Mucosa of rectum (tissue), 2 donors: ENCODE measurements at regions not wholly inside any gene's neighbourhood (a gene's known extent, or its start where the extent isn't known, plus 50 kb on each side); places are given as distances from the start of the nearest gene placed in this dataset.

ENCODE experiments used
- H3K27ac ChIP-seq, 2 donors: one replicate each; pipeline ENCODE4 v1.7.0; 2013; ENCODE audit warnings: inconsistent platforms in 2 of 2, low read depth in 2 of 2, low read length in 2 of 2
- H3K27me3 ChIP-seq, 2 donors: one replicate each; pipeline ENCODE4 v1.7.0; 2013; ENCODE audit warnings: low read length in 2 of 2; ENCODE audit not compliant: control insufficient read depth in 2 of 2, insufficient read depth in 2 of 2
- H3K36me3 ChIP-seq, 2 donors: one replicate each; pipeline ENCODE4 v1.7.0; 2013; ENCODE audit warnings: low read length in 2 of 2; ENCODE audit not compliant: control insufficient read depth in 2 of 2, insufficient read depth in 2 of 2
- H3K4me1 ChIP-seq, 2 donors: one replicate each; pipeline ENCODE4 v1.7.0; 2013; ENCODE audit warnings: low read length in 2 of 2, mild to moderate bottlenecking in 1 of 2; ENCODE audit not compliant: control insufficient read depth in 2 of 2, insufficient read depth in 2 of 2
- H3K4me3 ChIP-seq, 2 donors: one replicate each; pipeline ENCODE4 v1.7.0; 2013; ENCODE audit warnings: low read length in 2 of 2
- H3K9ac ChIP-seq, 2 donors: one replicate each; pipeline ENCODE4 v1.7.0; 2013; ENCODE audit warnings: low read length in 2 of 2, low read depth in 1 of 2, mild to moderate bottlenecking in 1 of 2
- H3K9me3 ChIP-seq, 2 donors: one replicate each; pipeline ENCODE4 v1.7.0; 2013; ENCODE audit warnings: low read length in 2 of 2; ENCODE audit not compliant: control insufficient read depth in 2 of 2
- donor health status: healthy.
- donor health status: Normal muscosa, but diverticular disease.

DNA sequence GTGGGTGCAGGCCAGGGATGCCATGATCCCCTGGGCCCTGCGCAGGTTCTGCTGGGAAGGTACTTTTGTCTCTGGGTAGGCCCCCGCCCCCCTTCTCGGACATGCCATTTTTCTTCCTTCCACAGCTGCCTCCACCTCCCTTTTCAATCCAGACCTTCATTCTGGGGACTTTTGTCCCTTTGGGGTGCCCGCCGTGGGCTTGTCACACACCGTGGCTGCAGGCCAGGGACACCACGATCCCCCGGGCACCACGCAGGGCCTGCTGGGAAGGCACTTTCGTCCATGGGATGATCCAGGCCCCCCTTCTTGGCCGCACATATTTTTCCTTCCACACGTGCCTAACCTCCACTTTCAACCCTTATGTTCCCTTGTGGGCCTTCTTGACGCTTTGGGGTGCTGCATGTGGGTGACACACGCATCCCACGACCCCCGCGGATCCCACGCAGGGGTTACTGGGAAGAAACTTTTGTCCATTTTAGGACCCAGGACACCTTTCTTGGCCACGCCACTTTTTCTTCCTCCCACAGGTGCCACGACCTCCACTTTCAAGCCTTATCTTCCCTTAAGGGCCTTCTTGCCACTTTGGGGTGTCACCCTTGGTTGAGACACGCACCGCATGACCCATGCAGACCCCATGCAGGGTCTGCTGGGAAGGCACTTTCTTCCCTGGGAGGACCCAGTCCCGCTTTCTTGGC is 272.5 kb downstream of the ALG10 start:
- no peak overlapping the region for H3K4me3 ChIP-seq
- no peaks in the 10 kb centered on the region for H3K36me3 ChIP-seq
- no peaks in the 10 kb centered on the region for H3K27me3 ChIP-seq
- H3K9me3 ChIP-seq: peaks cover 0 to 3% of the 10 kb centered on the region in 2 donors
- no peak overlapping the region for H3K27ac ChIP-seq
- H3K4me1 ChIP-seq: no peaks in the 10 kb centered on the region
- H3K9ac ChIP-seq: no peak overlapping the region

DNA sequence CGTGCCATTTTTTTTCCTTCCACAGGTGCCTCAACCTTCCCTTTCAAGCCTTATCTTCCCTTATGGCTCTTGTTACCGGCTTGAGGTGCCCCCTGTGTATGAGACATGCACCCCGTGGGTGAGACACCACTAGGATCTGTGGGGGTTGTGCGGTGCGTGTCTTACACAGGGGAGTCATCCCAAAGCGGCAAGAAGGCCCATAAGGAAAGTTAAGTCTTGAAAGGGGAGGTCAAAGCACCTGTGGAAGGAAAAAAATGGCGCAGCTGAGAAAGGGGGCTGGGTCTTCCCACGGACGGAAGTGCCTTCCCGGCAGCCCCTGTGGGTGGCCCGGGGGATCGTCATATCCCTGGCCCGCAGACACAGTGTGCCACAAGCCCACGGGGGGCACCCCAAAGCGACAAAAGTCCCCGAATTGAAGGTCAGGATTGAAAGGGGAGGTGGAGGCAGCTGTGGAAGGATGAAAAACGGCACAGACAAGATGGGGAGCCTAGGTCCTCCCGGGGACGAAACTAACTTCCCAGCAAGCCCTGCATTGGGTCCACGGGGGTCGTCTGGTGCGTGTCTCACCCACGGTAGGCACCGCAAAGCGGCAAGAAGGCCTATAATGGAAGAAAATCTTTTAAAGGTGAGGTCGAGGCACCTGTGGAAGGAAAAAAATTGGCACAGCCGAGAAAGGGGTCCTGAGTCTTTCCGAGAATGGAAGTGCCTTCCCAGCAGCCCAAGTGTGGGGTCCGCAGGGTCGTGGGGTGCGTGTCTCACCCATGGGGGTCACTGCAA is 273.3 kb downstream of the ALG10 start:
- Histone ChIP-seq H3K4me1 (no peaks in the 10 kb centered on the region), H3K27me3 (no peaks in the 10 kb centered on the region), H3K36me3 (no peaks in the 10 kb centered on the region), H3K27ac (no peak overlapping the region), H3K4me3 (no peak overlapping the region), H3K9me3 (peaks cover 0 to 4% of the 10 kb centered on the region in 2 donors), H3K9ac (no peak overlapping the region)

DNA sequence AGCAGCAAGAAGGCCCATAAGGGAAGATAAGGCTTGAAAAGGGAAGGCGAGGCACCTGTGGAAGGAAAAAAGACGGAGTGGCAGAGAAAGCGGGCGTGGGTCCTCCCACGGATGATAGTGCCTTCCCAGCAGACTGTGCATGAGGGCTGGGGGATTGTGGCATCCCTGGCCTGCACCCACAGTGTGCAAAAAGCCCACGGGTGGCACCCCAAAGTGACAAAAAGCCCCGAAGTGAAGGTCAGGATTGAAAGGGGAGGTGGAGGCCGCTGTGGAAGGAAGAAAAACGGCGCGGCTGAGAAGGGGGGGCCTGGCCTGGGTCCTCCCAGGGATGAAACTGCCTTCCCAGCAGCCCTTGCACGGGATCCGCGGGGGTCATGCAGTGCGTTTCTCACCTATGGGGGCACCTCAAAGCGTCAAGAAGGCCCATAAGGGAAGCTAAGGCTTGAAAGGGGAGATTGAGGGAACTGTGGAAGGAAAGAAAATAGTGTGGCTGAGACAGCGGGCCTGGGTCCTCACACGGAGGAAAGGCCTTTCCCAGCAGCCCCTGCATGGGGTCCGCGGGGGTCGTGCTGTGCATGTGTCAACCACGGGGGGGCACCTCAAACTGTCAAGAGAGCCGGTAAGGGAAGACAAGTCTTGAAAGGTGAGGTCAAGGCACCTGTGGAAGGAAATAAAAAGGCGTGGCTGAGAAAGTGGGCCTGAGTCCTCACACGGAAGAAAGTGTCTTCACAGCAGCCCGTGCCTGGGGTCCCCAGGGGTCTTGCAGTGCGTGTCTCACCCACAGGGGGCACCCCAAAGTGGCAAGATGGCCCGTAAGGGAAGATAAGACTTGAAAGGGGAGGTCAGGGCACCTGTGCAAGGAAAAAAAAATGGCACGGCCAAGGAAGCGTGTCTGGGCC is 274.1 kb downstream of the ALG10 start:
- H3K27me3 ChIP-seq: no peaks in the 10 kb centered on the region
- no peak overlapping the region for H3K9ac ChIP-seq
- no peaks in the 10 kb centered on the region for H3K36me3 ChIP-seq
- H3K9me3 ChIP-seq: peaks cover 0 to 6% of the 10 kb centered on the region in 2 donors
- no peaks in the 10 kb centered on the region for H3K4me1 ChIP-seq
- H3K4me3 ChIP-seq: no peak overlapping the region
- H3K27ac ChIP-seq: no peak overlapping the region

DNA sequence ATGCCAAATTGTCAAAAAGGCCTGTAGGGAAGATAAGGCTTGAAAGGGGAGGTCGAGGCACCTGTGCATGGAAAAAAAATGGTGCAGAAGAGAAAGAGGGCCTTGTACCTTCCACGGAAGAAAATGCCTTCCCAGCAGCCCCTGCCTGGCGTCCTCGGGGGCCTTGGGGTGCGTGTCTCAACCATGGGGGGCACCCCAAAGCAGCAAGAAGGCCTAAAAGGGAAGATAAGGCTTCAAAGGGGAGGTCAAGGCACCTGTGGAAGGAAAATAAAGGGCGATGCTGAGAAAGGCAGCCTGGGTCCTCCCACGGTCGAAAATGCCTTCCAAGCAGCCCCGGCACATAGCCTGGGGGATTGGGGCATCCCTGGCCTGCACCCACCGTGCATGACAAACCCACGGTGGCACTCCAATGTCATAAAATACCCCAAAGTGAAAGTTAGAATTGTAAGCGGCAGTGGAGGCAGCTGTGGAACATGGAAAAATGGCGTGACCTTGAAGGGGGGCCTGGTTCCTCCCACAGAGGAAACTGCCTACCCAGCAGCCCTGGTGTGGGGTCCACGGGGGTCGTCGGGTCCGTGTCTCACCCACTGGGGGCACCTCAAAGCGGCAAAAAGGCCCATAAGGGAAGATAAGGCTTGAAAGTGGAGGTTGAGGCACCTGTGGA is 275.0 kb downstream of the ALG10 start:
- Histone ChIP-seq H3K9me3 (peaks cover 0 to 3% of the 10 kb centered on the region in 2 donors), H3K9ac (no peak overlapping the region), H3K27ac (no peak overlapping the region), H3K36me3 (no peaks in the 10 kb centered on the region), H3K27me3 (no peaks in the 10 kb centered on the region), H3K4me1 (no peaks in the 10 kb centered on the region), H3K4me3 (no peak overlapping the region)

DNA sequence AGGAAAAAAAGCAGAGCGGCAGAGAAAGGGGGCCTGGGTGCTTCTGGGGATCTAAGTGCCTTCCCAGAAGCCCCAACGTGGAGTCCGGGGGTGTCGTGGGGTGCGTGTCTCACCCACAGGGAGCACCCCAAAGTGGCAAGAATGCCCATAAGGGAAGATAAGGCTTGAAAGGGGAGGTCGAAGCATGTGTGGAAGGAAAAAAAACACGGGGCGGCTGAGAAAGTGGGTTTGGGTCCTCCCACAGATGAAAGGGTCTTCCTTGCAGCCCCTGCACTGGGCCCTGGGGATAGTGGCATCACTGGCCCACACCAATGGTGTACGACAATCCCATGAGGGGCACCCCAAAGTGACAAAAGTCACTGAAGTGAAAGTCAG is 275.5 kb downstream of the ALG10 start:
- no peaks in the 10 kb centered on the region for H3K27me3 ChIP-seq
- no peaks in the 10 kb centered on the region for H3K4me1 ChIP-seq
- no peak overlapping the region for H3K27ac ChIP-seq
- H3K9me3 ChIP-seq: peaks cover 0 to 3% of the 10 kb centered on the region in 2 donors
- no peak overlapping the region for H3K4me3 ChIP-seq
- no peak overlapping the region for H3K9ac ChIP-seq
- H3K36me3 ChIP-seq: no peaks in the 10 kb centered on the region

DNA sequence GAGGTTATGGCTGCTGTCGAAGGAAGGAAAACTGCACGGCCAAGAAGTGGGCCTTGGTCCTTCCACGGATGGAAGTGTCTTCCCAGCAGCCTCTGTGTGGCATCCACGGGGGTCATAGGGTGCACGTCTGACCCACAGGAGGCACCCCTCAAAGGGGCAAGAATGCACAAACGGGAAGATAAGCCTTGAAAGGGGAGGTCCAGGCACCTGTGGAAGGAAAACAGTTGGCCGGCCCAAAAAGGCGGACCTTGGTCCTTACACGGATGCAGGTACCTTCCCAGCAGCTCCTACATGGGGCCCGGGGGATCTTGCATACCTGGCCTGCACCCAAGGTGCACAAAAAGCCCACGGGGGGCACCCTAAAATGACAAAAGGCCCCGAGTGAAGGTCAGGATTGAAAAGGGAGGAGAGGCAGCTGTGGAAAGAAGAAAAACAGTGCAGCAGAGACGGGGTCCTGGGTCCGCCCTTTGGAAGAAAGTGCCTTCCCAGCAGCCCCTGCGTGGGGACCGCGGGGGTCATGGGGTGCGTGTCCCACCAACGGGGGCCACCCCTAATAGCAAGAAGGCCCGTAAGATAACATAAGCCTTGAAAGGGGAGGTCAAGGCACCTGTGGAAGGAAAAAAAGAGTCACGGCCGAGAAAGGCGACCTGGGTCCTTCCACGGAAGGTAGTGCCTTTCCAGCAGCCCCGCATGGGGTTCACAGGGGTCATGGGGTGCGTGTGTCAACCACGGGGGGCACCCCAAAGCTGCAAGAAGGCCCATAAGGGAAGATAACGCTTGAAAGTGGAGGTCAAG is 276.1 kb downstream of the ALG10 start:
- no peaks in the 10 kb centered on the region for H3K27me3 ChIP-seq
- H3K36me3 ChIP-seq: no peaks in the 10 kb centered on the region
- no peak overlapping the region for H3K4me3 ChIP-seq
- H3K9me3 ChIP-seq: peaks cover 0 to 3% of the 10 kb centered on the region in 2 donors
- no peak overlapping the region for H3K9ac ChIP-seq
- H3K27ac ChIP-seq: no peak overlapping the region
- no peaks in the 10 kb centered on the region for H3K4me1 ChIP-seq

DNA sequence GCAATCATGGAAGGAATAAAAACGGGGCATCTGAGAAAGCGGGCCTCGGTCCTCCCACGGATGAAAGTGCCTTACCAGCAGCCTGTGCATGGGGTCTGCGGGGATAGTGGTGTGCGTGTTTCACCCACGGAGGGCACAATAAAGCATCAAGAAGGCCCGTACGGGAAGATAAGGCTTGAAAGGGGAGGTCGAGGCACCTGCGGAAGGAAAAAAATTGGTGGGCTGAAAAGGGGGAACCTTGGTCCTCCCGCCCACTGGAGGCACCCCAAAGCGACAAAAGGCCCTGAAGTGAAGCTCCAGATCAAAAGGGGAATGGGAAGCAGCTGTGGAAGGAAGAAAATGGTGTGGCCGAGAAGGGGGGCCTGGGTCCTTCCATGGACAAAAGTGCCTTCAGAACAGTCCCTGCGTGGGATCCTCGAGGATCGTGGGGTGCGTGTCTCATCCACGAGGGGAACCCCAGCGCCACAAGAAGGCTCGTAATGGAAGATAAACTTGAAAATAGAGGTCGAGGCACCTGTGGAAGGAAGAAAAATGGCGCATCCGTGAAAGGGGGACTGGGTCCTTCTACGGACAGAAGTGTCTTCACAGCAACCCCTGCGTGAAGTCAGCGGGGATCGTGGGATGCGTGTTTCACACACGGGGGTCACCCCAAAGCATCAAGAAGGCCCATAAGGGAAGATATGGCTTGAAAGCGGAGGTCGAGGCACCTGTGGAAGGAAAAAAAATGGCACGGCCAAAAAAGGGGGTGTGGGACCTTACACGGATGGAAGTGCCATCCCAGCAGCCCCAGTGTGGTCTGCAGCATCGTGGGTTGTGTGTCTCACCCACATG is 276.9 kb downstream of the ALG10 start:
- Histone ChIP-seq H3K36me3 (no peaks in the 10 kb centered on the region), H3K9me3 (peaks cover 0 to 3% of the 10 kb centered on the region in 2 donors), H3K4me1 (no peaks in the 10 kb centered on the region), H3K9ac (no peak overlapping the region), H3K27me3 (no peaks in the 10 kb centered on the region), H3K4me3 (no peak overlapping the region), H3K27ac (no peak overlapping the region)

DNA sequence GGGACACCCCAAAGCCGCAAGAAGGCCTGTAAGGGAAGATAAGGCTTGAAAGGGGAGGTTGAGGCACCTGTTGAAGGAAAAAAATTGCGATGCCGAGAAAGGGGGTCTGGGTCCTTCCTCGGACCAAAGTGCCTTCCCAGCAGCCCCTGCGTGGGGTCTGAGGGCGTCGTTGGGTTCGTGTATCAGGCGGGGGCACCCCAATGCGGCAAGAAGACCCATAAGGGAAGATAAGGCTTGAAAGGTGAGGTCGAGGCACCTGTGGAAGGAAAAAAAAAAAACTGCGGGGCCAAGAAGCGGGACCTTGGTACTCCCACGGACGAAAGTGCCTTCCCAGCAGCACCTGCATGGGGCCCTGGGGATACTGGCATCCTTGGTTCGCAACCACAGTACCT is 277.5 kb downstream of the ALG10 start:
- no peak overlapping the region for H3K9ac ChIP-seq
- H3K27ac ChIP-seq: no peak overlapping the region
- no peaks in the 10 kb centered on the region for H3K27me3 ChIP-seq
- peaks cover 0 to 3% of the 10 kb centered on the region in 2 donors for H3K9me3 ChIP-seq
- no peak overlapping the region for H3K4me3 ChIP-seq
- no peaks in the 10 kb centered on the region for H3K36me3 ChIP-seq
- H3K4me1 ChIP-seq: no peaks in the 10 kb centered on the region
